ENCODE measurements at regions not wholly inside any gene's neighbourhood (a gene's known extent, or its start where the extent isn't known, plus 50 kb on each side); places are given as distances from the start of the nearest gene placed in this dataset.

- no peak overlapping the region for H3K4me2 ChIP-seq (ENCODE audit: low read depth, low read length, poor library complexity, severe bottlenecking)
- H2AFZ ChIP-seq (ENCODE audit: low read length): no peak overlapping the region
- no peaks in the 10 kb centered on the region for H3K27me3 ChIP-seq (ENCODE audit: insufficient read depth, low read length, poor library complexity, severe bottlenecking)
- no peak for TF ChIP-seq EZH2phosphoT487 (IDR thresholded peaks at IDR 0.05; ENCODE audit: borderline replicate concordance)
- no peak for TF ChIP-seq CTCF (conservative IDR thresholded peaks at IDR 0.05; ENCODE audit: low read length)
- no peaks in the 10 kb centered on the region for H3K36me3 ChIP-seq (ENCODE audit: insufficient read depth, low read length)
- H3K9me2 ChIP-seq (replicated peaks; ENCODE audit: low read depth, low read length): no peaks in the 10 kb centered on the region
- H3K4me3 ChIP-seq (ENCODE audit: low read length, poor library complexity, severe bottlenecking): no peak overlapping the region
- H4K20me1 ChIP-seq (ENCODE audit: insufficient read depth, low read length, poor library complexity, severe bottlenecking): no peaks in the 10 kb centered on the region
- H3F3A ChIP-seq (ENCODE audit: low read depth): no peaks in the 10 kb centered on the region
- no peaks in the 10 kb centered on the region for H3K4me1 ChIP-seq (ENCODE audit: insufficient read depth, low read length, poor library complexity, severe bottlenecking)
- no peaks in the 10 kb centered on the region for H3K79me2 ChIP-seq (ENCODE audit: insufficient read depth, low read length)
- no peak overlapping the region for H3K9ac ChIP-seq (ENCODE audit: low read depth, low read length, poor library complexity, severe bottlenecking)
- H3K9me3 ChIP-seq (ENCODE audit: insufficient read depth, low read depth, low read length): no peaks in the 10 kb centered on the region
Observed at GRCh38 chr13:72399351-72399750, 328.1 kb downstream of the MZT1 start.

- no peak overlapping the region for H3K4me2 ChIP-seq (ENCODE audit: low read depth, low read length, poor library complexity, severe bottlenecking)
- H3K9ac ChIP-seq (ENCODE audit: low read depth, low read length, poor library complexity, severe bottlenecking): no peak overlapping the region
- no peaks in the 10 kb centered on the region for H3K36me3 ChIP-seq (ENCODE audit: insufficient read depth, low read length)
- H3K4me1 ChIP-seq (ENCODE audit: insufficient read depth, low read length, poor library complexity, severe bottlenecking): no peaks in the 10 kb centered on the region
- H3K27me3 ChIP-seq (ENCODE audit: insufficient read depth, low read length, poor library complexity, severe bottlenecking): no peaks in the 10 kb centered on the region
- no peak overlapping the region for H2AFZ ChIP-seq (ENCODE audit: low read length)
- no peaks in the 10 kb centered on the region for H3K79me2 ChIP-seq (ENCODE audit: insufficient read depth, low read length)
- no peaks in the 10 kb centered on the region for H3K9me2 ChIP-seq (replicated peaks; ENCODE audit: low read depth, low read length)
- TF ChIP-seq EZH2phosphoT487 (IDR thresholded peaks at IDR 0.05; ENCODE audit: borderline replicate concordance) (no peak), CTCF (conservative IDR thresholded peaks at IDR 0.05; ENCODE audit: low read length) (no peak)
- no peaks in the 10 kb centered on the region for H4K20me1 ChIP-seq (ENCODE audit: insufficient read depth, low read length, poor library complexity, severe bottlenecking)
- no peaks in the 10 kb centered on the region for H3K9me3 ChIP-seq (ENCODE audit: insufficient read depth, low read depth, low read length)
- no peaks in the 10 kb centered on the region for H3F3A ChIP-seq (ENCODE audit: low read depth)
- H3K4me3 ChIP-seq (ENCODE audit: low read length, poor library complexity, severe bottlenecking): no peak overlapping the region
Observed at GRCh38 chr13:72397265-72397664, 330.2 kb downstream of the MZT1 start.

- no peak for TF ChIP-seq CTCF (conservative IDR thresholded peaks at IDR 0.05; ENCODE audit: low read length)
- TF ChIP-seq EZH2phosphoT487 (IDR thresholded peaks at IDR 0.05; ENCODE audit: borderline replicate concordance): no peak
- no peaks in the 10 kb centered on the region for H3K9me2 ChIP-seq (replicated peaks; ENCODE audit: low read depth, low read length)
- H3K4me2 ChIP-seq (ENCODE audit: low read depth, low read length, poor library complexity, severe bottlenecking): no peak overlapping the region
- H3K4me1 ChIP-seq (ENCODE audit: insufficient read depth, low read length, poor library complexity, severe bottlenecking): no peaks in the 10 kb centered on the region
- H2AFZ ChIP-seq (ENCODE audit: low read length): no peak overlapping the region
- no peaks in the 10 kb centered on the region for H4K20me1 ChIP-seq (ENCODE audit: insufficient read depth, low read length, poor library complexity, severe bottlenecking)
- no peak overlapping the region for H3K4me3 ChIP-seq (ENCODE audit: low read length, poor library complexity, severe bottlenecking)
- no peaks in the 10 kb centered on the region for H3F3A ChIP-seq (ENCODE audit: low read depth)
- H3K9me3 ChIP-seq (ENCODE audit: insufficient read depth, low read depth, low read length): no peaks in the 10 kb centered on the region
- no peak overlapping the region for H3K9ac ChIP-seq (ENCODE audit: low read depth, low read length, poor library complexity, severe bottlenecking)
- no peaks in the 10 kb centered on the region for H3K36me3 ChIP-seq (ENCODE audit: insufficient read depth, low read length)
- H3K79me2 ChIP-seq (ENCODE audit: insufficient read depth, low read length): no peaks in the 10 kb centered on the region
- H3K27me3 ChIP-seq (ENCODE audit: insufficient read depth, low read length, poor library complexity, severe bottlenecking): no peaks in the 10 kb centered on the region
Observed at GRCh38 chr13:72390909-72391308, 336.5 kb downstream of the MZT1 start.

Measured in Loucy (cell line).